GM12873 (cell line): ENCODE measurements at regions not wholly inside any gene's neighbourhood (a gene's known extent, or its start where the extent isn't known, plus 50 kb on each side); places are given as distances from the start of the nearest gene placed in this dataset.

Experiments
- TF ChIP-seq, protein P1 (sequence below): IDR thresholded peaks from 2 replicates; pipeline ENCODE4 v1.5.1; 2012; ENCODE audit warnings: low read depth, mild to moderate bottlenecking, moderate library complexity, low read length, control low read depth; ENCODE audit not compliant: insufficient read depth; ENCODE audit errors: missing control alignments

DNA sequence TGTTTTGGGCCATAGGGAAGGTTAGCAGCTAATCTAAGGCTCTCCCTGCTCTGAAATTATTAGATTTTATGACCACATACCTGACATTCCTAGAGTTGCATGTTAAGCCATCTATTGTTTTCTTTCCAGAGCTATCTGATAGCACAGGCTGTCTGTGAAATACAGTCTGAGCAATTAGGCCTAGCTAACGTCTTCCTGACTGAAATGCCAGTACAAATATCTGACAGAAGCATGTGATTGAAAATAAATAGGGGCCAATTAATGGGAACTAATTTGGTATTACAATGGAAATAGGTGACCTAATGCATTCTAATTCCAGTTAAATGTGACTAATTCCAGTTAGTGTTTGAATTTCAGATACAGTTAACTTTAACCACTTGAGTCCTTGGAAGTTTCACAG, 115.2 kb downstream of the C12orf75 start:
- TF ChIP-seq, protein P1, sequence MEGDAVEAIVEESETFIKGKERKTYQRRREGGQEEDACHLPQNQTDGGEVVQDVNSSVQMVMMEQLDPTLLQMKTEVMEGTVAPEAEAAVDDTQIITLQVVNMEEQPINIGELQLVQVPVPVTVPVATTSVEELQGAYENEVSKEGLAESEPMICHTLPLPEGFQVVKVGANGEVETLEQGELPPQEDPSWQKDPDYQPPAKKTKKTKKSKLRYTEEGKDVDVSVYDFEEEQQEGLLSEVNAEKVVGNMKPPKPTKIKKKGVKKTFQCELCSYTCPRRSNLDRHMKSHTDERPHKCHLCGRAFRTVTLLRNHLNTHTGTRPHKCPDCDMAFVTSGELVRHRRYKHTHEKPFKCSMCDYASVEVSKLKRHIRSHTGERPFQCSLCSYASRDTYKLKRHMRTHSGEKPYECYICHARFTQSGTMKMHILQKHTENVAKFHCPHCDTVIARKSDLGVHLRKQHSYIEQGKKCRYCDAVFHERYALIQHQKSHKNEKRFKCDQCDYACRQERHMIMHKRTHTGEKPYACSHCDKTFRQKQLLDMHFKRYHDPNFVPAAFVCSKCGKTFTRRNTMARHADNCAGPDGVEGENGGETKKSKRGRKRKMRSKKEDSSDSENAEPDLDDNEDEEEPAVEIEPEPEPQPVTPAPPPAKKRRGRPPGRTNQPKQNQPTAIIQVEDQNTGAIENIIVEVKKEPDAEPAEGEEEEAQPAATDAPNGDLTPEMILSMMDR, result no peak

DNA sequence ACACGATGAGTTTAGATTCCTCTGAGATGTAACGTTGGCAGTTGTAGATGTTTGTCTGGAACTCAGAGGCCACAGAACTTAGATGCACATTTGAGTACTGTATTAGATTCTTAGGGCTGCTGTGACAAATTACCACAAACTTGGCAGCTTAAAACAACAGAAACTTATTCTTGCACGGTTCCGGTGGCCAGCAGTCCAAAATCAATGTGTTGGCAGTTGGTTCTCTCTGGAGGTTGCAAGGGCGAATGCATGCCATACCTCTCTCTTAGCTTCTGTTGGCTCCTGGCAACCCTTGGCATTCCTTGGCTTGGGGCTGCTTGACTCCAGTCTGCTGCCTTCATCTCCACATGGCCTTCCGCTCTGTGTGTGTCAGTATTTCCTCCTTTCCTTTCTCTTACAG, 118.9 kb downstream of the C12orf75 start:
- TF ChIP-seq, protein P1, result no peak

DNA sequence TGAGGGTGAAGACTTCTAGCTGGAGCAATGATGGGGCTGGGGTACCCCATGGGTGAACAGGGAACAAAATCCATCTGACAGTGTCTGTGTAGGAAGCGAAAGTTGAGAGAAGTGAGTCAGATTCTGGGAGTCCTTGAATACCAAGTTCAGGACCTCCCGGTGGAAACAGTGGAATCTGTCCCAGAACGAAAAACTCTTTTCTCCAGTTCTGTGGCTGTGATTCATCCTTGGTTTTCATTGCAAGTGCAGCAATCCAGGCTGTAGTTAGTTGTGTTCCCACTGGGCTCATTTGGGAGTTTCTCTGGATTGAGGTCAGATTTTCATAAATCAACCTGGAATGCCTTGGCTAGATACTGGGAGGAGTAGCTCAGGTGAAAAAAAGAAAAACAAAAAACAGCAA, 120.7 kb downstream of the C12orf75 start:
- TF ChIP-seq, protein P1, result no peak

DNA sequence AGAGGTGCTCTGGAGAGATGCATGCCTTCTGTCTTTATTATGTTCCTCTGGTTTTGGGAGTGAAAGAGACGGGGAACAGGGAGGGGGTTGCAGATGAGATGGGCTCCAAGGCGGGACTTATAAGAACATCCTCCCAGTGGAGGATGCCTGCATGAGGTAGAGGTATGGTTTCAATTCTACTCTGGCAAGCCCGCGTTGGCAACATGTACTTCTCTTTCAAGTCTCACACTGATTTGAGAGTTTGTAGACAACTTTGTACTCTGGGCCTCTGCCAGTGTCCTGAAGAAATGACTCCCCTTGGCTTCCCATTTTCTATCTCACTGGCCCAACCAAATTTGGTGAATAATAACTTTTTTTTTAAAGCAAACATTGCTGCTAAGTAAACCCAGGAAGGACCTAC, 121.3 kb downstream of the C12orf75 start:
- TF ChIP-seq, protein P1, result no peak

DNA sequence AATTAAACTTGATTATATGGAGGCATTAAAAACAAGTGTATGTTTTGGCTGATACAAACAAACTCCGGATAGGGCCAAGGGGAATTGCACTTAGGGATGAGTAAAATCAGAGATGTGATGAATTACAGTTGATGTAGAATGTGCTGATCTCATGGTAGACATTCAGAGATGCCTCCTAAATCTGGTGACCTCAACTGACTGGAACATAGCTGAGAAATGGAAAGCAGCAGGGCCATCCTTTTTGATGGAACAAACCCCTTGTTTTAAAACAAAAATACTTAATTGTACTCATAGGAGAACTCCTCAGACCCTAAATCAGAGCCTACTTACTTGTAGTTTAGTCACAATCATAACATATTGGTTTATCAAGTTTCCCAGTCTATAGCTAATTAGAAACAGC, 122.8 kb downstream of the C12orf75 start:
- TF ChIP-seq, protein P1, result no peak

DNA sequence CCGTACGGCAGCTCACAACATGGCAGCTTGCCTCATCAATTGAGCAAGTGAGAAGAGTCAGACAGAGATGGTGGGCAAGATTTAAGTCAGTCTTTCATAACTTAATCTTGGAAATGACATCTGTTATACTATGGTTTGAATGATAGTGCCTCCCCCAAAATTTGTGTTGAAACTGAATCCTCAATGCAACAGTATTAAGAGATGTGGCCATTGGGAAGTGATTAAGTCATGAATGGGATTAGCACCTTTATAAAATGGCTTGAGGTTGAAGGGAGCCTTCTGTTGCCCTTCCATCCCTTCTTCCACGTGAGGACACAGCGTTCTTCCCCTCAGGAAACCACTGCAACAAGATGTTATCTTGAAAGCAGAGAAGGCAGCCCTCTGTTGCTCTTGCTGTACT, 124.2 kb downstream of the C12orf75 start:
- TF ChIP-seq, protein P1, result no peak

DNA sequence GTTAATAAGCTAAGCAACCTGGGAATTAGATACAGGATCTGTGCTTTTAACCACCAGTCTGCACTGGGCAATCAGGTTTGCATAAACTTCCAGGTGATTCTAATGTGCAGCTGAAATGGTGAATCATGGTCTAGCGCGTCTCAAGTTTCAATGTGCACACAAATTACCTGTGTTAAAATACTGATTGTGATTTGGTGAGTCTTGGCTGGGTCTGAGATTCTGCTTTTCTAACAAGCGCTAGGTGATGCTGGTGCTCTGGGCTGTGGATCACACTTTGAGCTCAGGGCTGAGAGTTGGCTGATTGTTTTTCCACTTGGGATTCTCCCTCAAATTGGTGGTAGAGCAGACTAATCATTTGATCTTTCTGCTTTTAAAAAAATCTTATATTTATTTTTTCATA, 124.8 kb downstream of the C12orf75 start:
- TF ChIP-seq, protein P1, result no peak
